Limb (tissue), 2 donors: ENCODE measurements at regions not wholly inside any gene's neighbourhood (a gene's known extent, or its start where the extent isn't known, plus 50 kb on each side); places are given as distances from the start of the nearest gene placed in this dataset.

Source experiments
- DNase-seq, 2 donors: peaks; one replicate each; pipeline ENCODE4 v3.0.0-alpha.2; 2016; ENCODE audit errors: extremely low spot score in 2 of 2

GRCh38 chr11:69545976-69546617 lies 64.6 kb downstream of the LINC01488 start:
- DNase-seq, result no peak

GRCh38 chr11:69546735-69547370 lies 65.4 kb downstream of the LINC01488 start:
- DNase-seq, result no peak

DNA sequence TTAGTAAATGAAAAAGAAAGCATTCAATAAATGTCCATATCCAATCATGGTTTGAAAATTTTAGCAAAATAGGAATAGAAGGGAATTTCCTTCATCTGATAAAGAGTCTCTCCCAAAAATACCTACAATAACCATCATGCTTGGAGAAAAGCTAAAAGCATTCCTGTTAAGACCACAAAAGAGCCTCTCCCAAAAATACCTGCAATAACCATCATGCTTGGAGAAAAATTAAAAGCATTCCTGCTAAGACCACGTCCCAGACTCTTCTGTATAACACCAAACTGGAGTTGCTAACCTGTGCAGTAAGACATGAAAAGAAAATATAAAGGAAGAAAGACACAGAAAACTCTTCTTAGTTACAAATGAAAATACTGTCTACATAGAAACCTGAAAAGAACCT lies 69.4 kb downstream of the LINC01488 start:
- no peak for DNase-seq

DNA sequence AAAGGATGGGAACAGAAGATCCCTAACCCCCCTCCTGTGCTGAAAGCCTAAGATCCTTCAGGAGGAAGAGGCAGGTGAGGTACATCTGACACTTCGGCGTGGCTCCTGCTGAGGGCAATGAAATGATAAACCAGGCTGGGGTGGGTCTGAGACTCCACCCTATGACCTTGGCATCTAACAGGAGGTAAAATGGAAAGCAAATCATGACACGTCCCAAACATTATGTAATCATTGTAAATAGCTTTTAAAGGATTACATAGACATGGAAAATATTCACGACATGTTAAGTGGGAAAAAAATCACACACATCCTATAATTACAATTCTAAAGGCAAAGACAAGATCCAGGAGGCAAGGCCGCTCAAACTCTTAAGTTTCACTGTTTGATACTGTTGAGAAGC lies 70.5 kb downstream of the LINC01488 start:
- no peak for DNase-seq

GRCh38 chr11:69552951-69553350 lies 71.5 kb downstream of the LINC01488 start:
- DNase-seq, result no peak

DNA sequence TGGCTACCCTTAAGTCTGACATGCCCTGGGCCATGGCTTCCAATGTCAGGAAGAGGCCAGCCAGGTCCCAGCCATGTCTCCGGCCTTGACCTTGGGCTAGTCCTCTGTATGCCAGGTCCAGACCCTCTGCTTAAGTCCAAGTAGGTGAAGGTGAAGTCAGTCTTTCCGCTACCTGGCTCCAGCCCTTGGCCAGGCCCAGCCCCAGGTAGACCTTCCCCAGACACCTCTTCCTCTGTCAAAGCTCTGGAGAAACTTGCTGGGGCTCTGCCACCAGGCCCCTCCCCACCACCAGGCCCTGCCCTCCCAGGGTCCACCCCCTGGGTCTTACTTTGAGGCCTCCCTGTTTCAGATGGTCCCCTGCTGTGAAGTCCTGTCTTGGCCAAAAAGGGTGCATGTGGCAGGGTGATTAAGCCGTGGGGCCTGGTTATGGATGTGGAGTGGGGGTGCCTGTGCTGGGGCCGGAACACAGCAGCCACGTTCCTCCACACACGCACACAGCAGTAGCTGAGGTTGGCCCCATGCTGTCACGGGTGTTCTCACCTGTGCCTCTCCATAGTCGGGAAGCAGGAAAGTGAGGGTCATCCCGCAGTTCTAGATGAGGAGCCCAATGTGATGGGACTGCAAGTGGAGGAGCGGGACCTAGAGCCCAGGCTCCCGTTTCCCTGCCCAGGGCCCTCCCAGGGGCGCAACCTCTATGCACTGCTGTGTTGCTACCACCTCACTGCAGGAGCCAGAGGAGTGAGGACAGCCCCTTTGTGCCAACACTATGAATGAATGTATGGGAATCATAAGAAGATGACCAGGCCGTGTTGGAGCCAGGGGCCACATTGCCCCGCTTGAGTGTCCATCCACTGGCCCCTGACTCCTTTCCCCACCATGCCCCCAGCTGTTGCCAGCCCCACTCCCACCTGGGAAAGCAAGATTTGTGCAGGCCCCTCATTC lies 72.2 kb downstream of the LINC01488 start:
- no peak for DNase-seq

GRCh38 chr11:69554849-69555248 lies 73.4 kb downstream of the LINC01488 start:
- no peak for DNase-seq

DNA sequence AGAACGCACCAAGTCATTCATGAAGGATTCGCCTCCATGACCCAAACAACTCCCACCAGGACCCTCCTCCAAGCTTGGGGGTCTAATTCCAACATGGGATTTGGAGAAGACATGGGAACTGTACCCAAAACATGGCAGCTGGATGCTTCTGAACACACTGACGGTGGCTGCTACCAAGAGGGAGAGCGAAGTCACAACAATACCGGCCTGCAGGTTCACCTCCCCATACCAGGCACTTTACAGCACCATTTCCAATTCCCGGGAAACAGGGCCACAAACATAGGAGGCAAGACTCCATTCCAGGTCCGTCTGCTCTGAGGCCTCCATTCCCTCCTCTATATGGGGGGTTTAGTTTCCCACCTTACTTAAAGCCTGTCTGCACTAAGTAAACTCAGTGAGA lies 75.8 kb downstream of the LINC01488 start:
- no peak for DNase-seq

DNA sequence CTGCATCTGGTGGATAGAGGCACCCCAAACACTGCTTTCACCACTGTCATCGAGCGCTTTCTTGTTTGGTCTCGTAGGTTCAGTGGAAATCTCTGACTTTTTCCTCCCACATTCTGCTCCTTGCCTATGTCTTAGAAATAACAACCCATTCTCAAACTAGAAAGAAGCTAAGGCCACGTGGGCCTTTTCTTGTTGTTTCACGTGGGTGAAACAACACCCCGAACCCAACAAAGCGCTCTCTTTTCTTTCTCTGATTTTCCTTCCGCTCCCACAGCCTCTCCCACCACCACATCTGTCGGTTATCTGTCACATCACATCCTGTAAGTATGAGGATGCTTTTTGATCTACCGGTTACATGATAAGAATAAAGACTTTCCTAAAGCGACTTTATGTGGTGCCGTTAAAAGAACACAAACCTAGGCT lies 77.1 kb downstream of the LINC01488 start:
- peak in 1 of 2 donors; percentile 3 for DNase-seq

- no peak for DNase-seq
These were observed 77.7 kb downstream of the LINC01488 start for GRCh38 chr11:69559181-69559580.

DNA sequence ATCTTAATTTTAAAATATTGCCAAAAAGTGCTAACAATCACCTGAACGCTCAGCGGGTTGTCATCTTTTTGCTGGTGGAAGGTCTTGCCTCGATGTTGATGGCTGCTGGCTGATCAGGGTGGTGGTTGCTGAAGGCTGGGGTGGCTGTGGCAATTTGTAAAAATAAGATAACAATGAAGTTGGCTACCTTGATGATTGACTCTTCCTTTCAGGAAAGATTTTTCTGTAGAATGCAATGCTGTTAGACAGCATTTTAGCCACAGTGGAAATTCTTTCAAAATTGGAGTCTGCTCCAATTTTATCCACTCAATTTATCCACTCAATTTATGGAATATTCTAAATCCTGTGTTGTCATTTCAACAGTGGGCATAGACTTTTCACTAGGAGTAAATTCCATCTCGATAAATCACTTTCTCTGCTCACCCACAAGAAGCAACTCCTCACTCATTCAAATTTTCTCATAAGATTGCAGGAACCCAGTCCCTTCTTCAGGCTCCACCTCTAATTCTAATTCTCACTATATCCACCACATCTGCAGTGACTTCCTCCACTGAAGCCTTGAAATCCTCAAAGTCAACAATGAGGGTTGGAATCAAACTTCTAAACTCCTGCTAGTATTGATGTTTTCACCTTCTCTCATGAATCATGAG lies 78.8 kb downstream of the LINC01488 start:
- DNase-seq, result peak in 1 of 2 donors; percentile 2

GRCh38 chr11:69562302-69562701 lies 78.7 kb upstream of the CCND1 start:
- no peak for DNase-seq

DNA sequence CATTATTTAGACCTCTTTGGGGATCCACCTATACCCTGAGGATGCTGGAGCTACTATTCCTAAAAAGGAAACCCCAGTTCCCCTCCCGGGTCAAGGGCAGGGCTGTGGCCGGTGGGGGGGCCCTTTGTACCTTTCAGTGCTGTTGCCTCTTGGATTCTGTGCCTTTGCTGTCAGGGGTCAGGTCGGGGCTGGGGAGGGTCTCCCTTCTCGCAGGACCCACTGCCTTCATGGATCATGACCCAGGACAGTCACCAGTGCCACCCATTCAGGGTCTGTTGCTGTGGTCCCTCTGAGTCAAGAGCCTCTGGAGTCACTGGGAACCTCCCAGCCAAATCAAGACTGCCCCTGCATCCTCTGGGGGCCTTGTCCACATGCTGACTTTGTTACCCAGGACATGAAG lies 78.1 kb upstream of the CCND1 start:
- no peak for DNase-seq

DNA sequence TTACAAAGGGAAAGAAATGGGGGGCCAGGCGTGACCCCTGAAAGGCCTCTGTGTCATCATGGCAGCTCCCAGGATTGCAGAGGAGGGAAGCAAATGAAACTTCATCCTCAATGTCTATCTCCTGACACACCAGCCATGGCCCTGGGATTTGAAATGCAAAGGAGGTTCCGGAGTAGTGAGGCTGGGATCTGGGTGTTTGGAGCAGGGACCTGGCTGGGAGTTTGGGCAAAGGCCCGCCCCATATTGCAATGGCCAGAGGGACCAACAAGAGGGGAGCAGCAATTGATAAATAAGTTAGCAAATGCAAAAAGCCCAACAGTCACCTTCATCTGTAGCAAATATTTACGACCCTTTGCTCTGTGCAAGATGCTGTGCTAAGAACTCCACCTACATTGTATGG lies 77.7 kb upstream of the CCND1 start:
- DNase-seq, result no peak

- peak in 1 of 2 donors; percentile 11 for DNase-seq
These were observed 76.8 kb upstream of the CCND1 start for GRCh38 chr11:69563946-69564775.

- peak in 1 of 2 donors; percentile 0 for DNase-seq
These were observed 75.0 kb upstream of the CCND1 start for GRCh38 chr11:69566001-69566400.

- DNase-seq, result no peak
These were observed 72.8 kb upstream of the CCND1 start for GRCh38 chr11:69567951-69568808.

GRCh38 chr11:69568809-69569097 lies 72.2 kb upstream of the CCND1 start:
- DNase-seq, result no peak

- no peak for DNase-seq
These were observed 71.4 kb upstream of the CCND1 start for GRCh38 chr11:69569306-69570200.
